ENCODE measurements at regions not wholly inside any gene's neighbourhood (a gene's known extent, or its start where the extent isn't known, plus 50 kb on each side); places are given as distances from the start of the nearest gene placed in this dataset.
"Not testable (repeated sequence)": the region's sequence is repeated elsewhere in the genome, so short reads cannot be mapped to it uniquely, and the experiment has no call there.

- no peak for TF ChIP-seq CTCF (IDR thresholded peaks at IDR 0.05; ENCODE audit: insufficient read depth, missing control alignments)
- DNase-seq (ENCODE audit: insufficient read length, low spot score) (no peak), FAIRE-seq (no peak)
Observed at GRCh38 chr1:168833362-168833761, 104.4 kb upstream of the DPT start.

GRCh38 chr1:168833801-168834224 is 104.8 kb upstream of the DPT start:
- no peak for FAIRE-seq
- TF ChIP-seq CTCF (IDR thresholded peaks at IDR 0.05; ENCODE audit: insufficient read depth, missing control alignments): no peak

GRCh38 chr1:168834225-168834872 is 105.3 kb upstream of the DPT start:
- no peak for DNase-seq (ENCODE audit: insufficient read length, low spot score)
- peak; percentile 16 for FAIRE-seq
- TF ChIP-seq CTCF (IDR thresholded peaks at IDR 0.05; ENCODE audit: insufficient read depth, missing control alignments): no peak

More at GRCh38 chr1:168833801-168834224, 104.8 kb upstream of the DPT start:
- no peak for DNase-seq (ENCODE audit: insufficient read length, low spot score)

- DNase-seq (ENCODE audit: insufficient read length, low spot score) (no peak), FAIRE-seq (peak; percentile 80)
- TF ChIP-seq CTCF (IDR thresholded peaks at IDR 0.05; ENCODE audit: insufficient read depth, missing control alignments): no peak
Observed at GRCh38 chr1:168835176-168835575, 106.2 kb upstream of the DPT start.

GRCh38 chr1:168835791-168836190 is 106.8 kb upstream of the DPT start:
- TF ChIP-seq CTCF (IDR thresholded peaks at IDR 0.05; ENCODE audit: insufficient read depth, missing control alignments): no peak
- DNase-seq (ENCODE audit: insufficient read length, low spot score) (no peak), FAIRE-seq (peak; percentile 55)

GRCh38 chr1:168836469-168836868 is 107.5 kb upstream of the DPT start:
- FAIRE-seq (no peak), DNase-seq (ENCODE audit: insufficient read length, low spot score) (no peak)
- no peak for TF ChIP-seq CTCF (IDR thresholded peaks at IDR 0.05; ENCODE audit: insufficient read depth, missing control alignments)

- not testable (repeated sequence) for DNase-seq (ENCODE audit: insufficient read length, low spot score); FAIRE-seq
Observed at GRCh38 chr1:168837230-168837629, 108.2 kb upstream of the DPT start.

GRCh38 chr1:168842306-168842705 is 113.3 kb upstream of the DPT start:
- DNase-seq (ENCODE audit: insufficient read length, low spot score): no peak
- no peak for TF ChIP-seq CTCF (IDR thresholded peaks at IDR 0.05; ENCODE audit: insufficient read depth, missing control alignments)
- FAIRE-seq: peak; percentile 55
